ENCODE measurements at regions not wholly inside any gene's neighbourhood (a gene's known extent, or its start where the extent isn't known, plus 50 kb on each side); places are given as distances from the start of the nearest gene placed in this dataset.

DNA sequence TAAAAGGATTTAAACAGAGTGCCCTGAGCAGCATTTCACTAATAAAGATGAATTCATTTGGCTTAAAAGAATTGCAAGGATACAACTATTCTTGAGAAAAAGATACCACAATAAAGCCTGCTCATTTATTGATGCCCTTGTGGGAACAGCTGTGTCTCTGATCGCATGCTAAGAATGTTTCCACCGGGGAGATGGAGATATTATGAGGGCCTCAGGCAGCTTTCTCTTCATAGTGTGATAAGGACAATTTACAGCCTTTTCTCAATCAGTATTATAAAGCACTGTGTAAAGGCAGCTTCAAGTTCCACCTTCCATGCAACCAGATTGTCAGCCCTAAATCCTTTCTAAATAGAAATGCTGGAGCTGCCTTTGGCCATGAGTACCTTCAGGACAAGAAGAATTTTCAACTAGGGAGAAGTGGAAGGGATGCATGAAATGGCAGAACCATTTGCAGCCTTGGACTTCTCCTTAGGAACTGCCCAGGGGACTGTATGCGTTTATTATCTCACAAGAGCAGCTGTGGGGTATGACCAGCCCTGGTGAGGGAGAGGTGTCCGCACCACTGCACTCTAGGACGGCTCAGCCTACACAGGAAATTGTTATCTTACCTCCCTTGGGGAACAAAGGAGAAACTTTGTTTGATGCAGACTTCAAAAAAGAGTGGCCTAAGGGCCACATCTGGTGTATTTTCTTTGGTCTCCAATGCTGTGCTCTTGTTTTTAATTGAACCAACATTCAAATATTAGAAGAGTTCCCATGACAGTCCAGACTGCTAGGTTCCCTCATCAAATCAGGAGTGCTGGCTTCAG lies 116.9 kb upstream of the PCGF5 start:
- DNase-seq (ENCODE audit: low spot score) = no peak
- WGBS = 67% methylated on average over 5 of the region's 5 CpGs
- Histone ChIP-seq H3K27ac (ENCODE audit: low read depth in 1 of 2, low read length in 2 of 2) (no peak overlapping the region), H3K9ac (ENCODE audit: low read depth in 1 of 2, low read length in 2 of 2) (no peak overlapping the region), H3K4me1 (ENCODE audit: control insufficient read depth in 4 of 4, insufficient read depth in 4 of 4, low read length in 3 of 4) (no peaks in the 10 kb centered on the region), H3K36me3 (ENCODE audit: control insufficient read depth in 4 of 4, insufficient read depth in 3 of 4, low read depth in 1 of 4, low read length in 3 of 4) (no peaks in the 10 kb centered on the region), H3K27me3 (ENCODE audit: control insufficient read depth in 4 of 4, insufficient read depth in 4 of 4, low read length in 3 of 4) (no peaks in the 10 kb centered on the region), H3K9me3 (ENCODE audit: control insufficient read depth in 4 of 4, low read length in 3 of 4) (no peaks in the 10 kb centered on the region), H3K4me3 (ENCODE audit: low read depth in 1 of 3, low read length in 3 of 3) (no peak overlapping the region)
- TF ChIP-seq HNF4G (IDR thresholded peaks at IDR 0.05) (no peak), SP1 (IDR thresholded peaks at IDR 0.05) (no peak), JUND (IDR thresholded peaks at IDR 0.05) (no peak), NR2F2 (IDR thresholded peaks at IDR 0.05) (no peak), REST (IDR thresholded peaks at IDR 0.05) (no peak)

GRCh38 chr10:91104193-91105041 lies 116.0 kb upstream of the PCGF5 start:
- H3K9me3 ChIP-seq (ENCODE audit: control insufficient read depth in 4 of 4, low read length in 3 of 4) = no peaks in the 10 kb centered on the region
- H3K27ac ChIP-seq (ENCODE audit: low read depth in 1 of 2, low read length in 2 of 2) = no peak overlapping the region
- no peak overlapping the region for H3K4me3 ChIP-seq (ENCODE audit: low read depth in 1 of 3, low read length in 3 of 3)
- WGBS = 82% methylated on average over 13 of the region's 13 CpGs
- no peaks in the 10 kb centered on the region for H3K27me3 ChIP-seq (ENCODE audit: control insufficient read depth in 4 of 4, insufficient read depth in 4 of 4, low read length in 3 of 4)
- no peaks in the 10 kb centered on the region for H3K4me1 ChIP-seq (ENCODE audit: control insufficient read depth in 4 of 4, insufficient read depth in 4 of 4, low read length in 3 of 4)
- no peaks in the 10 kb centered on the region for H3K36me3 ChIP-seq (ENCODE audit: control insufficient read depth in 4 of 4, insufficient read depth in 3 of 4, low read depth in 1 of 4, low read length in 3 of 4)
- no peak overlapping the region for H3K9ac ChIP-seq (ENCODE audit: low read depth in 1 of 2, low read length in 2 of 2)
- TF ChIP-seq RAD21 (IDR thresholded peaks at IDR 0.05) (no peak), FOXA1 (IDR thresholded peaks at IDR 0.05) (no peak)
- DNase-seq (ENCODE audit: low spot score) = no peak

GRCh38 chr10:91105269-91105668 lies 115.2 kb upstream of the PCGF5 start:
- H3K36me3 ChIP-seq (ENCODE audit: control insufficient read depth in 4 of 4, insufficient read depth in 3 of 4, low read depth in 1 of 4, low read length in 3 of 4) = no peaks in the 10 kb centered on the region
- H3K4me1 ChIP-seq (ENCODE audit: control insufficient read depth in 4 of 4, insufficient read depth in 4 of 4, low read length in 3 of 4) = no peaks in the 10 kb centered on the region
- WGBS = 88% methylated on average over 2 of the region's 2 CpGs
- H3K9ac ChIP-seq (ENCODE audit: low read depth in 1 of 2, low read length in 2 of 2) = no peak overlapping the region
- H3K27me3 ChIP-seq (ENCODE audit: control insufficient read depth in 4 of 4, insufficient read depth in 4 of 4, low read length in 3 of 4) = no peaks in the 10 kb centered on the region
- no peak overlapping the region for H3K27ac ChIP-seq (ENCODE audit: low read depth in 1 of 2, low read length in 2 of 2)
- no peak for TF ChIP-seq RXRA (IDR thresholded peaks at IDR 0.05)
- TF ChIP-seq SP1 (IDR thresholded peaks at IDR 0.05) = no peak
- no peak for TF ChIP-seq CTCF (IDR thresholded peaks at IDR 0.05; ENCODE audit: low read depth, low read length, missing input control)
- no peak for TF ChIP-seq EGR1 (IDR thresholded peaks at IDR 0.05; ENCODE audit: low read depth in 2 of 2)
- no peak for TF ChIP-seq ZBTB33 (IDR thresholded peaks at IDR 0.05)
- no peak for TF ChIP-seq TAF1 (conservative IDR thresholded peaks at IDR 0.05)
- no peak for TF ChIP-seq JUND (IDR thresholded peaks at IDR 0.05)
- TF ChIP-seq REST (IDR thresholded peaks at IDR 0.05) = no peak
- no peak for TF ChIP-seq GABPA (IDR thresholded peaks at IDR 0.05 in 1 of 2, conservative IDR thresholded peaks at IDR 0.05 in 1 of 2)
- no peak for TF ChIP-seq HNF4G (IDR thresholded peaks at IDR 0.05)
- no peak for TF ChIP-seq FOXA1 (IDR thresholded peaks at IDR 0.05)
- no peak for TF ChIP-seq FOXA2 (IDR thresholded peaks at IDR 0.05)
- no peak for TF ChIP-seq HNF4A (conservative IDR thresholded peaks at IDR 0.05)
- DNase-seq (ENCODE audit: low spot score) = no peak
- no peak overlapping the region for H3K4me3 ChIP-seq (ENCODE audit: low read depth in 1 of 3, low read length in 3 of 3)
- no peaks in the 10 kb centered on the region for H3K9me3 ChIP-seq (ENCODE audit: control insufficient read depth in 4 of 4, low read length in 3 of 4)
